ENCODE measurements at regions not wholly inside any gene's neighbourhood (a gene's known extent, or its start where the extent isn't known, plus 50 kb on each side); places are given as distances from the start of the nearest gene placed in this dataset.

DNA sequence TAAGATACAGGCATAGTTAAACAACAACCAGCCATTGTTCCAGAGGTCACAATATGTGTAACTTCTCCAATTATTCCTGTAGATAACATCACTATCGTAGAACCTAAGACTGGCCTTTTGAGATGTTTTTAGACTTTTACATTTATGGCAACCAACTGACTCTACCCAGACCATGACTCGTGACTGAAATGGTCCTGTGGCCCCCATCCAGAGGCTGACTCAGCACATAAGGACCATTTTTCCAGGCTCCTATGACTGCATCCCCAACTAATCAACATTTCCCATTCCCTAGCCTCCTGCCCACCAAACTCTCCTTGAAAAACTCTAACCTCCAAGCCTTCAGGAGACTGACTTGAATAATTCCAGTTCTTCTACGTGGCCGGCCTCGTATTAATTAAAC lies 52.6 kb upstream of the NID2 start:
- DNase-seq = no peak

DNA sequence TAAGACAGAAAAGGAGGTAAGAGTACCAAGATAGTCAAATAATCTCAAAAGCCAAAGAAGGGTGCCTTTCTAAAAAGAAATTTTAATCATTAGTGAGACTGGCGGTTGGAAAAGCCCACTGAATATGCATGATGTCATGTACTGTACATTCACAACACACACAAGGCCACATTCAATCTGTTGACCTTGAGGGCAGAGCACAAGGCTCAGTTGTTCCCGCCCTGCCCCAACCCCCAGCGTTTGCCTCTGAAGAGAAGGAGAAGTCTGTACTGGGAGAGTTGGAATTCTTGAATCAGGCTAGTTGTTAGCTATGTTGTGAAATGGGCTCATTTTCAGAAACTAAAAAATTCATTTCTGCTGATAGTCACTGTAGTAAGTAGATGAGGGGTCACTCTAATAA lies 50.2 kb upstream of the NID2 start:
- no peak for DNase-seq

All from kidney glomerular epithelial cell (primary cell).